HepG2 (cell line): ENCODE measurements at regions not wholly inside any gene's neighbourhood (a gene's known extent, or its start where the extent isn't known, plus 50 kb on each side); places are given as distances from the start of the nearest gene placed in this dataset.

ENCODE experiments used
- ATAC-seq: fragments of 200-7000 bp; cut with Tn5 transposase; 3 replicates; pipeline ENCODE4 v1.9.1; 2020; ENCODE audit warnings: mild to moderate bottlenecking, moderate library complexity
- BruUV-seq: library from RNA; stranded (reverse); fragments of 400-500 nt; replicated peaks from 2 replicates; lab custom pipeline; 2021; lab: Mats Ljungman, UMichigan
- CTCF ChIA-PET: fragments of 300-600 bp; formaldehyde crosslinking; extraction: SDS; loops from one replicate; lab custom pipeline; 2021; ENCODE audit warnings: low total read pairs, inconsistent platforms, low intra/inter-chr PET ratio; lab: Yijun Ruan, JAX
- POLR2A ChIA-PET: fragments of 350-600 bp; sonication (Branson Sonifier 250); formaldehyde crosslinking; loops from one replicate; lab custom pipeline; 2020; ENCODE audit warnings: antibody characterized with exemption, inconsistent platforms; lab: Yijun Ruan, JAX
- DNase-seq: peaks from one replicate; pipeline ENCODE4 v3.0.0-alpha.2; 2015; ENCODE audit warnings: low spot score
- FAIRE-seq: peaks from 3 replicates; lab custom pipeline; 2011; peaks lifted over from hg19 to GRCh38; lab: Jason Lieb, UNC
- H2AFZ ChIP-seq: one replicate; pipeline ENCODE4 v1.6.1; 2011; ENCODE audit warnings: low read length, inconsistent platforms
- H3K27ac ChIP-seq: fragments of 300-600 bp; 3 replicates; pipeline ENCODE4 v1.8.0; 2011; ENCODE audit warnings: mixed run types, mild to moderate bottlenecking, mixed read lengths, low read length, inconsistent platforms; ENCODE audit not compliant: insufficient read depth; ENCODE audit errors: extremely low read length
- H3K27me3 ChIP-seq, 2 experiments: fragments of 200-600 bp in 1 of 2; 2 replicates in 1 of 2; 3 replicates in 1 of 2; pipeline versions ENCODE4 v1.6.0 to v1.8.0; 2011; ENCODE audit warnings: low read length in 2 of 2, mild to moderate bottlenecking in 2 of 2, moderate library complexity in 2 of 2, inconsistent platforms in 1 of 2; ENCODE audit not compliant: insufficient read depth in 2 of 2, control insufficient read depth in 1 of 2
- H3K36me3 ChIP-seq, 2 experiments: fragments of 200-600 bp in 1 of 2; replicated peaks in 1 of 2; 2 replicates in 1 of 2; 3 replicates in 1 of 2; pipeline versions ENCODE4 v1.5.1 to v1.8.0; 2011; ENCODE audit warnings: low read length in 2 of 2, inconsistent platforms in 1 of 2; ENCODE audit not compliant: insufficient read depth in 2 of 2, control insufficient read depth in 1 of 2
- H3K4me1 ChIP-seq: 2 replicates; pipeline ENCODE4 v1.5.1; 2012; ENCODE audit warnings: low read length, inconsistent platforms; ENCODE audit not compliant: insufficient read depth
- H3K4me2 ChIP-seq: 2 replicates; pipeline ENCODE4 v1.6.0; 2011; ENCODE audit warnings: low read depth, low read length, inconsistent platforms
- H3K4me3 ChIP-seq, 3 experiments: fragments of 200-600 bp in 1 of 3; sonication (generic), shearing (Covaris generic) in 1 of 3; replicated peaks in 1 of 3; 2 replicates each; pipeline ENCODE4 v1.5.1; 2011 to 2016; ENCODE audit warnings: low read length in 3 of 3, inconsistent platforms in 2 of 3, low read depth in 2 of 3, mild to moderate bottlenecking in 2 of 3, control low read depth in 1 of 3, mixed read lengths in 1 of 3; ENCODE audit not compliant: insufficient read depth in 1 of 3
- H3K79me2 ChIP-seq: one replicate; pipeline ENCODE4 v1.6.1; 2011; ENCODE audit warnings: low read length, inconsistent platforms; ENCODE audit not compliant: insufficient read depth
- H3K9ac ChIP-seq: 2 replicates; pipeline ENCODE4 v1.6.0; 2011; ENCODE audit warnings: mild to moderate bottlenecking, low read depth, low read length, inconsistent platforms; ENCODE audit not compliant: insufficient read depth
- H3K9me3 ChIP-seq: 2 replicates; pipeline ENCODE4 v1.5.1; 2012; ENCODE audit warnings: mild to moderate bottlenecking, low read length
- H4K20me1 ChIP-seq: 2 replicates; pipeline ENCODE4 v1.6.0; 2011; ENCODE audit warnings: inconsistent platforms, mild to moderate bottlenecking, low read length, moderate library complexity; ENCODE audit not compliant: insufficient read depth
- BRCA1 ChIP-seq: sonication (generic); formaldehyde crosslinking; IDR thresholded peaks from 2 replicates; pipeline ENCODE4 v1.4.0; 2020; ENCODE audit warnings: missing genetic modification reagents
- MTA1 ChIP-seq: sonication (generic); formaldehyde crosslinking; IDR thresholded peaks from 2 replicates; pipeline ENCODE4 v1.4.0; 2020; ENCODE audit warnings: missing genetic modification reagents, mild to moderate bottlenecking, borderline replicate concordance
- RNF219 ChIP-seq: sonication (generic); formaldehyde crosslinking; IDR thresholded peaks from 2 replicates; pipeline ENCODE4 v1.5.0; 2020; ENCODE audit warnings: mild to moderate bottlenecking, missing genetic modification reagents
- TSC22D2 ChIP-seq: sonication (generic); formaldehyde crosslinking; IDR thresholded peaks from 2 replicates; pipeline ENCODE4 v1.5.1; 2020; ENCODE audit warnings: missing genetic modification reagents, mild to moderate bottlenecking, borderline replicate concordance
- ZFP82 ChIP-seq: sonication (generic); formaldehyde crosslinking; IDR thresholded peaks from 2 replicates; pipeline ENCODE4 v1.5.1; 2020; ENCODE audit warnings: mild to moderate bottlenecking, missing genetic modification reagents, borderline replicate concordance
- ZNF510 ChIP-seq: sonication (generic); formaldehyde crosslinking; IDR thresholded peaks from 2 replicates; pipeline ENCODE4 v1.4.0; 2020; ENCODE audit warnings: low read depth, mild to moderate bottlenecking, missing genetic modification reagents
- ZNF558 ChIP-seq: sonication (generic); formaldehyde crosslinking; IDR thresholded peaks from 2 replicates; pipeline ENCODE4 v1.9.0; 2022; ENCODE audit warnings: mild to moderate bottlenecking, missing genetic modification reagents, borderline replicate concordance
- ZNF775 ChIP-seq: sonication (generic); formaldehyde crosslinking; IDR thresholded peaks from 2 replicates; pipeline ENCODE4 v1.4.0; 2020; ENCODE audit warnings: missing genetic modification reagents, mild to moderate bottlenecking, moderate library complexity, borderline replicate concordance
- ZNF788 ChIP-seq: sonication (generic); formaldehyde crosslinking; IDR thresholded peaks from 2 replicates; pipeline ENCODE4 v1.5.0; 2020; ENCODE audit warnings: mild to moderate bottlenecking, missing genetic modification reagents, borderline replicate concordance
- WGBS: methylation state at CpG from one replicate; pipeline ENCODE4 v1.1.6; 2017; ENCODE audit warnings: low lambda C conversion rate; 5-methylcytosine and 5-hydroxymethylcytosine counted together
- in situ Hi-C: cut with HindIII; loops from 2 replicates; pipeline ENCODE4 v1.10.0; 2017; ENCODE audit warnings: low pct_unique_long_range_greater_than_20kb; ENCODE audit not compliant: extremely low pct_ligation_motif_present
- intact Hi-C: fragments of 100-400 bp; cut with micrococcal nuclease; formaldehyde crosslinking; loops from one replicate; pipeline ENCODE4 v1.10.0; 2022; ENCODE audit not compliant: unreplicated experiment
- TF ChIP-seq, protein P1 (sequence below): sonication (generic); formaldehyde crosslinking; IDR thresholded peaks from 2 replicates; pipeline ENCODE4 v1.4.0; 2020; ENCODE audit warnings: missing genetic modification reagents

GRCh38 chr5:130251931-130252330, 347.7 kb downstream of the CHSY3 start (continued):
- TF ChIP-seq ZNF788 = no peak
- TF ChIP-seq ZNF558 (CRISPR knock-in tag) = no peak
- no peak for TF ChIP-seq MTA1
- TF ChIP-seq, all 625 proteins: peak for 0

GRCh38 chr5:130243641-130244040, 339.4 kb downstream of the CHSY3 start:
- no peak overlapping the region for H3K9ac ChIP-seq
- no TSS peak for BruUV-seq
- DNase-seq = no peak
- peaks cover 5% of the 10 kb centered on the region for H3K9me3 ChIP-seq
- no peaks in the 10 kb centered on the region for H4K20me1 ChIP-seq
- H3K4me1 ChIP-seq = no peaks in the 10 kb centered on the region
- POLR2A ChIA-PET = no interaction called here
- H3K4me3 ChIP-seq = no peak overlapping the region
- no peak overlapping the region for H3K27ac ChIP-seq
- intact Hi-C loops = no loop called here
- WGBS = 0% methylated on average over 3 of the region's 4 CpGs
- no peak for TF ChIP-seq ZFP82 (CRISPR knock-in tag)
- TF ChIP-seq TSC22D2 (CRISPR knock-in tag) = no peak
- no peak for TF ChIP-seq RNF219 (CRISPR knock-in tag)
- no peak for TF ChIP-seq BRCA1 (CRISPR knock-in tag)
- TF ChIP-seq, protein P1, sequence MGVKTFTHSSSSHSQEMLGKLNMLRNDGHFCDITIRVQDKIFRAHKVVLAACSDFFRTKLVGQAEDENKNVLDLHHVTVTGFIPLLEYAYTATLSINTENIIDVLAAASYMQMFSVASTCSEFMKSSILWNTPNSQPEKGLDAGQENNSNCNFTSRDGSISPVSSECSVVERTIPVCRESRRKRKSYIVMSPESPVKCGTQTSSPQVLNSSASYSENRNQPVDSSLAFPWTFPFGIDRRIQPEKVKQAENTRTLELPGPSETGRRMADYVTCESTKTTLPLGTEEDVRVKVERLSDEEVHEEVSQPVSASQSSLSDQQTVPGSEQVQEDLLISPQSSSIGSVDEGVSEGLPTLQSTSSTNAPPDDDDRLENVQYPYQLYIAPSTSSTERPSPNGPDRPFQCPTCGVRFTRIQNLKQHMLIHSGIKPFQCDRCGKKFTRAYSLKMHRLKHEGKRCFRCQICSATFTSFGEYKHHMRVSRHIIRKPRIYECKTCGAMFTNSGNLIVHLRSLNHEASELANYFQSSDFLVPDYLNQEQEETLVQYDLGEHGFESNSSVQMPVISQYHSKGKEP (CRISPR knock-in tag) = no peak
- TF ChIP-seq ZNF775 = no peak
- no peak for TF ChIP-seq ZNF510 (CRISPR knock-in tag)
- no peak overlapping the region for H2AFZ ChIP-seq
- no peak for ATAC-seq
- H3K36me3 ChIP-seq = no peaks in the 10 kb centered on the region
- no peak overlapping the region for H3K4me2 ChIP-seq
- in situ Hi-C loops = no loop called here
- no peak for FAIRE-seq
- CTCF ChIA-PET = no interaction called here
- H3K79me2 ChIP-seq = no peaks in the 10 kb centered on the region
- no peaks in the 10 kb centered on the region for H3K27me3 ChIP-seq
